H9 (cell line): ENCODE measurements at regions not wholly inside any gene's neighbourhood (a gene's known extent, or its start where the extent isn't known, plus 50 kb on each side); places are given as distances from the start of the nearest gene placed in this dataset.

Source experiments
- DNase-seq: peaks from one replicate; pipeline ENCODE4 v3.0.0-alpha.2; 2017
- H2AFZ ChIP-seq: one replicate; pipeline ENCODE4 v1.6.1; 2013; ENCODE audit warnings: mild to moderate bottlenecking, low read length, control low read depth, moderate library complexity
- H2AK5ac ChIP-seq: 2 replicates; pipeline ENCODE4 v1.6.1; 2013; ENCODE audit warnings: low read length, control low read depth, mixed read lengths; ENCODE audit not compliant: insufficient read length
- H2BK120ac ChIP-seq: one replicate; pipeline ENCODE4 v1.6.1; 2013; ENCODE audit warnings: low read depth, mild to moderate bottlenecking, low read length, control low read depth, inconsistent platforms; ENCODE audit not compliant: poor library complexity, severe bottlenecking
- H2BK12ac ChIP-seq: 2 replicates; pipeline ENCODE4 v1.6.1; 2013; ENCODE audit warnings: low read length, control low read depth, mixed read lengths, low read depth; ENCODE audit not compliant: insufficient read length
- H2BK15ac ChIP-seq: 2 replicates; pipeline ENCODE4 v1.6.1; 2013; ENCODE audit warnings: low read depth, low read length, control low read depth
- H2BK20ac ChIP-seq: one replicate; pipeline ENCODE4 v1.6.1; 2013; ENCODE audit warnings: low read depth, mild to moderate bottlenecking, low read length, control low read depth, inconsistent platforms; ENCODE audit not compliant: poor library complexity, severe bottlenecking
- H2BK5ac ChIP-seq: 2 replicates; pipeline ENCODE4 v1.6.1; 2013; ENCODE audit warnings: low read length, control low read depth, mixed read lengths; ENCODE audit not compliant: insufficient read length
- H3K14ac ChIP-seq: 2 replicates; pipeline ENCODE4 v1.6.1; 2013; ENCODE audit warnings: low read length, control low read depth; ENCODE audit not compliant: insufficient read depth
- H3K18ac ChIP-seq: 2 replicates; pipeline ENCODE4 v1.6.1; 2013; ENCODE audit warnings: low read depth, mild to moderate bottlenecking, mixed read lengths, low read length, control low read depth; ENCODE audit not compliant: insufficient read length
- H3K23ac ChIP-seq: 2 replicates; pipeline ENCODE4 v1.6.1; 2013; ENCODE audit warnings: low read length, control low read depth, mixed read lengths, low read depth; ENCODE audit not compliant: insufficient read length
- H3K23me2 ChIP-seq: 2 replicates; pipeline ENCODE4 v1.6.1; 2013; ENCODE audit warnings: low read depth, mild to moderate bottlenecking, mixed read lengths, low read length, control low read depth; ENCODE audit not compliant: insufficient read length, poor library complexity, severe bottlenecking
- H3K27ac ChIP-seq: 2 replicates; pipeline ENCODE4 v1.5.1; 2013; ENCODE audit warnings: low read length, control low read depth, mixed read lengths, low read depth; ENCODE audit not compliant: insufficient read length
- H3K27me3 ChIP-seq: 2 replicates; pipeline ENCODE4 v1.6.1; 2013; ENCODE audit warnings: low read length, control low read depth, inconsistent platforms; ENCODE audit not compliant: insufficient read depth
- H3K4ac ChIP-seq: 2 replicates; pipeline ENCODE4 v1.6.1; 2013; ENCODE audit warnings: low read depth, mild to moderate bottlenecking, control low read depth, inconsistent platforms, low read length, moderate library complexity
- H3K4me1 ChIP-seq: 2 replicates; pipeline ENCODE4 v1.6.1; 2013; ENCODE audit warnings: low read length, control low read depth, inconsistent platforms; ENCODE audit not compliant: insufficient read depth
- H3K4me2 ChIP-seq: 2 replicates; pipeline ENCODE4 v1.6.1; 2013; ENCODE audit warnings: low read length, control low read depth, mixed read lengths; ENCODE audit not compliant: insufficient read length, insufficient read depth
- H3K56ac ChIP-seq: 2 replicates; pipeline ENCODE4 v1.6.1; 2013; ENCODE audit warnings: low read depth, mild to moderate bottlenecking, mixed read lengths, low read length, control low read depth; ENCODE audit not compliant: insufficient read length
- H3K79me1 ChIP-seq: 2 replicates; pipeline ENCODE4 v1.6.1; 2013; ENCODE audit warnings: low read depth, mild to moderate bottlenecking, moderate library complexity, low read length, control low read depth, inconsistent platforms; ENCODE audit not compliant: insufficient read depth, poor library complexity, severe bottlenecking
- H3K79me2 ChIP-seq: 2 replicates; pipeline ENCODE4 v1.6.1; 2013; ENCODE audit warnings: low read length, control low read depth, inconsistent platforms; ENCODE audit not compliant: insufficient read depth
- H3K9ac ChIP-seq: 2 replicates; pipeline ENCODE4 v1.6.1; 2013; ENCODE audit warnings: low read length, control low read depth, mixed read lengths; ENCODE audit not compliant: insufficient read length; ENCODE audit errors: extremely low read depth
- H3K9me3 ChIP-seq: one replicate; pipeline ENCODE4 v1.6.1; 2013; ENCODE audit warnings: low read depth, low read length, inconsistent platforms; ENCODE audit not compliant: control insufficient read depth
- H3T11ph ChIP-seq: one replicate; pipeline ENCODE4 v1.6.1; 2013; ENCODE audit warnings: mild to moderate bottlenecking, low read length, control low read depth, inconsistent platforms
- H4K20me1 ChIP-seq: one replicate; pipeline ENCODE4 v1.6.1; 2013; ENCODE audit not compliant: control insufficient read depth, insufficient read length, insufficient read depth
- H4K5ac ChIP-seq: 2 replicates; pipeline ENCODE4 v1.6.1; 2013; ENCODE audit warnings: low read depth, mild to moderate bottlenecking, mixed read lengths, low read length, control low read depth; ENCODE audit not compliant: insufficient read length
- H4K8ac ChIP-seq: replicated peaks from 2 replicates; pipeline ENCODE4 v1.6.1; 2013; ENCODE audit warnings: low read length, control low read depth, mixed read lengths, low read depth; ENCODE audit not compliant: insufficient read length
- H4K91ac ChIP-seq: 2 replicates; pipeline ENCODE4 v1.6.1; 2013; ENCODE audit warnings: low read depth, mild to moderate bottlenecking, moderate library complexity, mixed read lengths, low read length, control low read depth; ENCODE audit not compliant: insufficient read length
- H3K27ac Mint-ChIP-seq, 3 experiments: 2 replicates in 2 of 3; 3 replicates in 1 of 3; pipeline ENCODE4 v1.8.0; 2020 to 2021; ENCODE audit warnings: mixed read lengths in 3 of 3, mild to moderate bottlenecking in 1 of 3, moderate library complexity in 1 of 3
- H3K27me3 Mint-ChIP-seq: 2 replicates; pipeline ENCODE4 v1.8.0; 2021; ENCODE audit warnings: low read depth, mild to moderate bottlenecking, moderate library complexity, mixed read lengths
- H3K36me3 Mint-ChIP-seq, 3 experiments: 2 replicates in 2 of 3; 3 replicates in 1 of 3; pipeline ENCODE4 v1.8.0; 2020 to 2021; ENCODE audit warnings: low read depth in 3 of 3, mixed read lengths in 3 of 3; ENCODE audit not compliant: insufficient read depth in 1 of 3
- H3K4me1 Mint-ChIP-seq, 2 experiments: 2 replicates each; pipeline ENCODE4 v1.8.0; 2020; ENCODE audit warnings: mixed read lengths in 2 of 2
- H3K4me3 Mint-ChIP-seq, 2 experiments: 2 replicates in 1 of 2; 3 replicates in 1 of 2; pipeline ENCODE4 v1.8.0; 2020 to 2021; ENCODE audit warnings: mild to moderate bottlenecking in 2 of 2, mixed read lengths in 2 of 2, moderate library complexity in 1 of 2
- H3K9me3 Mint-ChIP-seq, 2 experiments: 2 replicates in 1 of 2; 3 replicates in 1 of 2; pipeline ENCODE4 v1.8.0; 2020; ENCODE audit warnings: mild to moderate bottlenecking in 2 of 2, mixed read lengths in 2 of 2, moderate library complexity in 1 of 2
- CTCF ChIP-seq: fragments of 200-600 bp; sonication (generic); conservative IDR thresholded peaks from 3 replicates; pipeline ENCODE4 v1.8.0; 2021; ENCODE audit warnings: antibody characterized with exemption, mild to moderate bottlenecking
- WGBS: extraction: QIAGEN DNeasy Blood & Tissue Kit; methylation state at CpG from one replicate; pipeline ENCODE4 v1.1.7; 2013; ENCODE audit warnings: missing lambda C conversion rate, low lambda C conversion rate, mixed read lengths; ENCODE audit not compliant: insufficient read length; ENCODE audit errors: extremely low coverage; 5-methylcytosine and 5-hydroxymethylcytosine counted together

GRCh38 chr3:976006-976405, 116.8 kb upstream of the CNTN6 start:
- no peaks in the 10 kb centered on the region for H3K27me3 ChIP-seq
- Mint-ChIP-seq H3K27ac (no peak overlapping the region), H3K27me3 (no peaks in the 10 kb centered on the region), H3K4me1 (peaks cover 13 to 14% of the 10 kb centered on the region in 2 experiments), H3K36me3 (peaks cover 3 to 12% (median 11%) of the 10 kb centered on the region in 3 experiments), H3K4me3 (no peak overlapping the region), H3K9me3 (peaks cover 13 to 24% of the 10 kb centered on the region in 2 experiments)
- no peak overlapping the region for H2BK120ac ChIP-seq
- WGBS, result no CpG with 5 or more reads among the region's 5 CpGs
- H3K4me2 ChIP-seq, result no peak overlapping the region
- no peak overlapping the region for H4K91ac ChIP-seq
- H2BK12ac ChIP-seq, result no peak overlapping the region
- H2BK20ac ChIP-seq, result no peak overlapping the region
- H3K23me2 ChIP-seq, result no peaks in the 10 kb centered on the region
- no peak overlapping the region for H3K56ac ChIP-seq
- H4K5ac ChIP-seq, result no peak overlapping the region
- H4K8ac ChIP-seq, result no peak overlapping the region
- no peak overlapping the region for H2AFZ ChIP-seq
- H3K4ac ChIP-seq, result no peak overlapping the region
- H3K23ac ChIP-seq, result no peak overlapping the region
- no peak overlapping the region for H3K18ac ChIP-seq
- H3K9me3 ChIP-seq, result peaks cover 7% of the 10 kb centered on the region
- H3K79me1 ChIP-seq, result no peaks in the 10 kb centered on the region
- DNase-seq, result no peak
- H2BK15ac ChIP-seq, result no peak overlapping the region
- no peaks in the 10 kb centered on the region for H4K20me1 ChIP-seq
- no peak overlapping the region for H3K14ac ChIP-seq
- no peak overlapping the region for H3K27ac ChIP-seq
- no peak overlapping the region for H3K9ac ChIP-seq
- no peak overlapping the region for H2AK5ac ChIP-seq
- no peak overlapping the region for H2BK5ac ChIP-seq
- H3K79me2 ChIP-seq, result no peaks in the 10 kb centered on the region
- peaks cover 4% of the 10 kb centered on the region; the same call in 1 of the 2 replicates for H3K4me1 ChIP-seq
- TF ChIP-seq CTCF, result no peak
- H3T11ph ChIP-seq, result no peak overlapping the region
